Body of pancreas (tissue), 4 donors: ENCODE measurements at regions not wholly inside any gene's neighbourhood (a gene's known extent, or its start where the extent isn't known, plus 50 kb on each side); places are given as distances from the start of the nearest gene placed in this dataset.

ENCODE experiments used
- ATAC-seq: fragments of 150-250 bp; one replicate; pipeline ENCODE4 v1.9.1; 2016
- DNase-seq, 4 donors: peaks; one replicate each; pipeline ENCODE4 v3.0.0-alpha.2; 2019
- H3K27ac ChIP-seq, 4 donors: fragments of 200-600 bp; sonication (generic); 1 replicate in 3 of 4; 2 replicates in 1 of 4; pipeline versions ENCODE4 v1.5.1 to v1.6.1; 2016 to 2019; ENCODE audit warnings: mild to moderate bottlenecking in 1 of 4, mixed read lengths in 1 of 4, moderate library complexity in 1 of 4
- H3K27me3 ChIP-seq, 2 donors: fragments of 200-600 bp; sonication (generic); one replicate each; pipeline ENCODE4 v1.6.0; 2016; ENCODE audit warnings: mild to moderate bottlenecking in 1 of 2
- H3K36me3 ChIP-seq, 2 donors: fragments of 200-600 bp; sonication (generic); replicated peaks in 1 of 2; 2 replicates each; pipeline ENCODE4 v1.5.1; 2016; ENCODE audit warnings: low read depth in 2 of 2; ENCODE audit not compliant: insufficient read depth in 1 of 2
- H3K4me1 ChIP-seq: fragments of 200-600 bp; sonication (generic); one replicate; pipeline ENCODE4 v1.6.0; 2016
- H3K4me3 ChIP-seq, 2 donors: fragments of 200-600 bp; sonication (generic); 1 replicate in 1 of 2; 2 replicates in 1 of 2; pipeline ENCODE4 v1.5.1; 2016 to 2019
- H3K9me3 ChIP-seq, 3 donors: fragments of 200-600 bp; sonication (generic); 1 replicate in 2 of 3; 2 replicates in 1 of 3; pipeline ENCODE4 v1.5.1; 2016
- CTCF ChIP-seq, 7 experiments: fragments of 450-650 bp in 4 of 7; fragments of 200-600 bp in 3 of 7; sonication (generic) in 3 of 7; IDR thresholded peaks; one replicate each; pipeline ENCODE4 v1.5.1; 2016 to 2019; ENCODE audit warnings: antibody characterized with exemption in 7 of 7
- POLR2A ChIP-seq, 3 donors: fragments of 450-650 bp; IDR thresholded peaks; one replicate each; pipeline ENCODE4 v1.6.1; 2016; ENCODE audit warnings: antibody characterized with exemption in 3 of 3, mild to moderate bottlenecking in 2 of 3
- WGBS, 2 donors: methylation state at CpG; one replicate each; pipeline ENCODE4 v1.1.5; 2017; 5-methylcytosine and 5-hydroxymethylcytosine counted together
- intact Hi-C: fragments of 100-400 bp; cut with DNase I; formaldehyde crosslinking; loops from one replicate; pipeline ENCODE4 v1.15.1; 2023

DNA sequence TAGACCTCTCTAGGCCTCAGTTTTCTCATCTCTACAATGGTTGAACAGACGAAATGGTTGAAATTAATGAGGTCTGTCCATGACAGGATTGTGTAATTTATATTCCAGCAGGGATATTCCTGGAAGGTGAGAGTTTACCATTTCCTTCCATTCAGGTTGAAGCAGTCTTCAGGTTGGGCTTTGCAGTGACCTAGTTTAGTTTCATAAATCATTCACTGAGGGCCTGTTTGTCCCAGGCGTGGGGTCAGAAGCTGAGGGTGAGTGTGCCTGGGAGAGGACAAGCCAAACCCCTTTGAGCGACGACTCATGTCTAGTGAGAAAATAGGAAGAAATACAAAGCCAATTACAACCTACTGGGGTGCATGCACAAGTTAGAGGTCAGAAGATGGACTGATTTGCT is 57.2 kb upstream of the CACNA2D3 start:
- Histone ChIP-seq H3K36me3 (no peaks in the 10 kb centered on the region), H3K27me3 (no peaks in the 10 kb centered on the region), H3K4me3 (no peak overlapping the region), H3K9me3 (peaks cover 0 to 1% (median 0%) of the 10 kb centered on the region in 3 donors), H3K27ac (no peak overlapping the region), H3K4me1 (no peaks in the 10 kb centered on the region)
- DNase-seq (no peak), ATAC-seq (no peak)
- intact Hi-C loops, result no loop called here
- TF ChIP-seq CTCF (IDR thresholded peaks at IDR 0.05), result no peak
- no peak for TF ChIP-seq POLR2A (IDR thresholded peaks at IDR 0.05)
- 30 to 40% methylated on average over 4 of the region's 4 CpGs for WGBS, 2 donors

GRCh38 chr3:54064486-54064885 is 57.9 kb upstream of the CACNA2D3 start:
- Histone ChIP-seq H3K27ac (no peak overlapping the region), H3K9me3 (no peaks in the 10 kb centered on the region), H3K4me3 (no peak overlapping the region), H3K4me1 (no peaks in the 10 kb centered on the region), H3K27me3 (no peaks in the 10 kb centered on the region), H3K36me3 (no peaks in the 10 kb centered on the region)
- intact Hi-C loops, result no loop called here
- no peak for TF ChIP-seq CTCF (IDR thresholded peaks at IDR 0.05)
- no peak for TF ChIP-seq POLR2A (IDR thresholded peaks at IDR 0.05)
- DNase-seq (no peak), ATAC-seq (no peak)
- WGBS, 2 donors, result 75 to 82% methylated on average over 8 of the region's 8 CpGs

- DNase-seq, result no peak
- intact Hi-C loops, result no loop called here
- H3K4me3 ChIP-seq, result no peak overlapping the region
- H3K27me3 ChIP-seq, result no peaks in the 10 kb centered on the region
- no peaks in the 10 kb centered on the region for H3K9me3 ChIP-seq
- TF ChIP-seq CTCF (IDR thresholded peaks at IDR 0.05) (no peak), POLR2A (IDR thresholded peaks at IDR 0.05) (no peak)
- H3K4me1 ChIP-seq, result no peaks in the 10 kb centered on the region
- WGBS, 2 donors, result 81 to 90% methylated on average over 3 of the region's 3 CpGs
- no peak for ATAC-seq
- no peak overlapping the region for H3K27ac ChIP-seq
- no peaks in the 10 kb centered on the region for H3K36me3 ChIP-seq
Measured at GRCh38 chr3:54062546-54062945, 59.8 kb upstream of the CACNA2D3 start.

- TF ChIP-seq POLR2A (IDR thresholded peaks at IDR 0.05) (no peak), CTCF (IDR thresholded peaks at IDR 0.05) (no peak)
- Histone ChIP-seq H3K4me1 (no peaks in the 10 kb centered on the region), H3K4me3 (no peak overlapping the region), H3K27ac (no peak overlapping the region), H3K36me3 (no peaks in the 10 kb centered on the region), H3K9me3 (no peaks in the 10 kb centered on the region), H3K27me3 (no peaks in the 10 kb centered on the region)
- ATAC-seq (no peak), DNase-seq (no peak)
- intact Hi-C loops, result no loop called here
- 84% methylated on average over 2 of the region's 2 CpGs for WGBS, 2 donors
Measured at GRCh38 chr3:54056521-54056920, 65.8 kb upstream of the CACNA2D3 start.

GRCh38 chr3:54053882-54054281 is 68.5 kb upstream of the CACNA2D3 start:
- TF ChIP-seq CTCF (IDR thresholded peaks at IDR 0.05) (no peak), POLR2A (IDR thresholded peaks at IDR 0.05) (no peak)
- intact Hi-C loops, result no loop called here

More at GRCh38 chr3:54053882-54054281, 68.5 kb upstream of the CACNA2D3 start:
- no peak for ATAC-seq
- H3K4me3 ChIP-seq, result no peak overlapping the region
- H3K27ac ChIP-seq, result no peak overlapping the region
- no peaks in the 10 kb centered on the region for H3K36me3 ChIP-seq
- no peak for DNase-seq
- no peaks in the 10 kb centered on the region for H3K27me3 ChIP-seq
- no peaks in the 10 kb centered on the region for H3K9me3 ChIP-seq
- H3K4me1 ChIP-seq, result no peaks in the 10 kb centered on the region
- WGBS, 2 donors, result 78 to 88% methylated on average over 4 of the region's 4 CpGs
